EL (cell line): ENCODE measurements at regions not wholly inside any gene's neighbourhood (a gene's known extent, or its start where the extent isn't known, plus 50 kb on each side); places are given as distances from the start of the nearest gene placed in this dataset.

Experiments used
- DNase-seq: peaks from one replicate; pipeline ENCODE4 v3.0.0-alpha.2; 2016

- DNase-seq: no peak
These were observed 390.8 kb downstream of the SHANK2 start for GRCh38 chr11:70861559-70861958.

DNA sequence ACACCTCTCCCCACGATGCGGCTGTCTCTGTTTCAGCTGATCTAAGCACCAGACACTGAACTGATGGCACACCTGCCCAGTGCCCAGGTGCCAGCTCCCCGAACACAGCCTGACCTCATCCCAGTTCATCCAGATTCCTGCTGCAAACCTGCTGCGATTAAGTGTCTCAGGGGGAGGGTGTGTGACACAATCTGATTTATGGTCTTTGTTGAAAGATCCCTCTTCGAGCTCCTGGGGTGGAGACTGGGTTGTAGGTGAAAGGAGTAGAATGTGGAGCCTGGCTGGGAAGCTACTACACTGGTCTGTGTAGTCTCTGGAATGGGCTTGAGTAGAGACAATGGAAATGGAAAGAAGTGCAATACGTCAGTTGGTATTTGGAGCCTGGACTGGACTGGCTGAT lies 390.3 kb downstream of the SHANK2 start:
- DNase-seq: no peak

GRCh38 chr11:70863186-70863585 lies 389.2 kb downstream of the SHANK2 start:
- DNase-seq: no peak

DNA sequence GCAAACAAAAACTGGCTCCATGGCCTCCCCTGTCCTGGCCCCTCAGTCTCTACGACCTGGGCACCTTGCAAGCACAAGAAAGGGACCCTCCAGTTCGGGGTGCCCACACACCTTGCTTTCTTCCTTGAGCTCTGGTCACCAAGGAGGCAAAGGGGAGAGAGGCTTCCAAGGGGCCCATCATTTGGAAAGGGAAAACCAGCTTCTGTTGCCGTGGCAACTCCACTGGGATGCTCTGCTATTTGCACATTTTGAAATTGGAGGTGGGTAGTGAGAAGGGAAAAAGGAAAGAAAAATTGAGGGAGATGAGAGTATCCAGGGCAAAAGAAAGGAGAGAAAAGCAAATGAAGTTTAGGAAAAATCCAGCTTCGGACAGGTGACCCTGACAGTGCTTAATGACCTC lies 388.4 kb downstream of the SHANK2 start:
- no peak for DNase-seq

GRCh38 chr11:70865356-70865755 lies 387.0 kb downstream of the SHANK2 start:
- DNase-seq: no peak

GRCh38 chr11:70866834-70867233 lies 385.5 kb downstream of the SHANK2 start:
- no peak for DNase-seq

- no peak for DNase-seq
These were observed 384.9 kb downstream of the SHANK2 start for GRCh38 chr11:70867281-70868047.

DNA sequence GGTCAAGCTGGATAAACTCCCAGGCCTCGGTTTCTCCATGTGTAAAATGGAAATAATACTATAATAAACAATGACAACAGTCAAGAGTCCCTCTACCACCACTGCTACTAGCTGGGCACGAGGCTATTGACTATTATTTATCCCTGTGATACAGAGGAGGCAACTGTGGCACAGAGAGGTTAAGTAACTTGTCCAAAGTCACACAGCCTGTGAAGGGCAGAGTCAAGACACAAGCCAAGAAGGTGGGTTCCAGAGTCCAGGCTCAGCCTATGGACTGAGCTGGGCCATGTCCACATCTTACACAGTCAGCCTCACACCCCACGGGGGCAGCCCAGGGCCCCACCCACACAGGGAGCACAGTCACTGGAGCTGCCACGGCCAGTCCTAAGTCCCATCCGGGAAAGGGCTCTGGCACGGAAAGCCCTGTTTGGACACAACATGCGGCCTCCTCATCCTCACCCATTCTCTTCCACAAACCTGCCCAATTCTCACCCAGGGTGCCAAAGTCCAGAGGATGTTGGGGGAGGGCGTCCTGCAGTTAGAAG lies 384.0 kb downstream of the SHANK2 start:
- no peak for DNase-seq

DNA sequence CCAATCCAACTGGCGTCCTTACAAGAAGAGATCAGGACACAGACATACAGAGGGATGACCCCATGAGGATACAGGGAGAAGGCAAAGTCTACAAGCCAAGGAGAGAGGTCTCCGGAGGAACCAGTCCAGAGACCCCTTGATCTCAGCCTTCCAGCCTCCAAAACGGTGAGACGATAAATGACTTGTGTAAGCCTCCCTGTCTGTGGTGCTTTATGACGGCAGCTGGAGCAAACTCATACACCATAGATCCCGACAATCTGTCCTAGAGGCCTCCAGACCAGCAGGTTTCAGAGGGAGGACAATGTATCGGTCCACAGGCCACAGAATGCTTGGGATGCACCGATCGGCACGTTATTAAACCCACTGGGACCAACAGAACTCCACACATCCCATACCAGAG lies 383.3 kb downstream of the SHANK2 start:
- DNase-seq: no peak

- no peak for DNase-seq
These were observed 380.5 kb downstream of the SHANK2 start for GRCh38 chr11:70871881-70872280.

- no peak for DNase-seq
These were observed 380.1 kb downstream of the SHANK2 start for GRCh38 chr11:70872299-70872698.

GRCh38 chr11:70872955-70873735 lies 379.2 kb downstream of the SHANK2 start:
- no peak for DNase-seq

DNA sequence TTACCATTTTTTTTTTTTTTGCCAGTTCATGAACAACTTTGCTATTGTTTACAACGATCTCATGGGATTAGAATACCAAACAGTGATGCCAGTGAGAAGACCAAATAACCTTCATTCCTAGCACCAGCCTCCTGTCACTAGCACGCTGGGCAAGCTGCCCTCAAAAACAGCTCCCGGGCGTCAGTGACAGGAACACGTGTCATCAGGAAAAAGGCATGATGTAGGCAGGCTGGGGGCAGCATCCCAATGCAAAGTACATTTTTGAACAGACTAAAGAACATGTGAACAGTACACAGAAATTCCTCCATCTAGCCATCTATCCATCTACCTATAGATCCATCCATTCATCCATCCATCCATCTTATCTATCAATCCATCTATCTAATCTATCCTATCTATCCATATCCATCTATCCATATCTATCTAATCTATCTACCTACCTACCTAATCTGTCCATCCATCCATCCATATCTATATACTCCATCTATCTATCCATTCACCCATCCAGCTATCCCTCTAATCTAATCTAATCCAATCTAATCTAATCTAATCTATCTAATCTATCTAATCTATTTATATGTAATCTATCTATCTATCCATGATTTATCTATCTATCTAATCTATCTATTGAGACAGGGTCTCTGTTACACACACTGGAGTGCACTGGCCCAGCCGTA lies 378.5 kb downstream of the SHANK2 start:
- no peak for DNase-seq

DNA sequence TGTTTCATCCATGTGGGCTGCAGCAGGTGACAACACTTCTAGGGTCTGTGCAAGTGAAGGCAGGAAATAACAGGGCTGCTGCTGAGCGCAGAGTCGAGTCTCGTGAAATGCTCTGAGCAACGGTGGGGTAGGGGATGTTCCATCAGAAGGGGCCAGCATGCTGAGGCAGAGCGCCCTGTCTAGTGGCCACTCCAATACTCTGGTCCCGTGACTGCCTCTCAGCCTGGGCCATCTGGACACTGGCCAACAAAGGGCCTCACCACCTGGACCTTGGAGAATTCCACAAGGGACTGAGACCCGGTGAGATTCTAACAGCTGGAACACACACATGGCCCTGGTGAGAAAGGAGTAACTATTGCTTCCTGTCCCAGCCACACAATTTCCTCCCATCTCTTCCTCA lies 375.7 kb downstream of the SHANK2 start:
- DNase-seq: no peak

DNA sequence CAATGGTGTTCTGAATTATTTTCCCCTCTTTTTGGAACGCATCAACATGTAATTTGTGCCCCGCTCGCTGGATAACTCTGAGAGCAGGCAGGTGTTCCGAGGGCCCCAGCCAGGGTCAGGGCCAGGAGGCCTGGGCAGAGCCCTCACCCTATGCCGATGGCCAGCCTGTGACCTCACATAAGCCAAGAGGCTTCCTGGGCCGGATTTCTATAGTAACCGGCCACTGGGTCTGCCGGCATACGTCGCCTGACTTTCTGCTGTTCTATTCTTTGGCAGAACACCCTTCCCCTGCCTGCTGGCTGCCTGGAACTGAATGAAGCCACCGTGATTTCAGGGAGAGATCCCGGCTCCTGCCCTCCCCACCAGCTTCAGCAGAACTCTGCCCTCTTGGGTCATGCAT lies 375.2 kb downstream of the SHANK2 start:
- DNase-seq: no peak

DNA sequence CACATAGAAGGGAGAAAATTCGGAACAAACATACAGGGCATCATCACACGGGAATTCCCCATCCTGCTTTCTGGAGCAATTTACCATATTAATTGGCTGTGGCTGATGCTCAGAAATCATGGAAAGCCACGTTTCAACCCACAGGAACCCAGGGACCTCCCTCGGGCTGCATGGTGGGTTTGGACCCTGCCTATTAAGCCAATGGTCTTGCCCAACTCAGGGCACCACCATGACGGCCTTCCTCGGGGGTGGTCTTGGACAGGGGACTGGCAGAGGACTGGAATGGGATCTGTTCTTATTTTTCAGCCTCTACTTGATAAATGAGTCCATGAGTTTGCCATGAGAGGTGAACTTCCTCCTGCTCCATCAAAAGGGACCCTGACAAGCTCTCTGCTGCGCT lies 374.0 kb downstream of the SHANK2 start:
- no peak for DNase-seq

- no peak for DNase-seq
These were observed 372.6 kb downstream of the SHANK2 start for GRCh38 chr11:70879601-70880285.

- no peak for DNase-seq
These were observed 372.0 kb downstream of the SHANK2 start for GRCh38 chr11:70880416-70880815.

DNA sequence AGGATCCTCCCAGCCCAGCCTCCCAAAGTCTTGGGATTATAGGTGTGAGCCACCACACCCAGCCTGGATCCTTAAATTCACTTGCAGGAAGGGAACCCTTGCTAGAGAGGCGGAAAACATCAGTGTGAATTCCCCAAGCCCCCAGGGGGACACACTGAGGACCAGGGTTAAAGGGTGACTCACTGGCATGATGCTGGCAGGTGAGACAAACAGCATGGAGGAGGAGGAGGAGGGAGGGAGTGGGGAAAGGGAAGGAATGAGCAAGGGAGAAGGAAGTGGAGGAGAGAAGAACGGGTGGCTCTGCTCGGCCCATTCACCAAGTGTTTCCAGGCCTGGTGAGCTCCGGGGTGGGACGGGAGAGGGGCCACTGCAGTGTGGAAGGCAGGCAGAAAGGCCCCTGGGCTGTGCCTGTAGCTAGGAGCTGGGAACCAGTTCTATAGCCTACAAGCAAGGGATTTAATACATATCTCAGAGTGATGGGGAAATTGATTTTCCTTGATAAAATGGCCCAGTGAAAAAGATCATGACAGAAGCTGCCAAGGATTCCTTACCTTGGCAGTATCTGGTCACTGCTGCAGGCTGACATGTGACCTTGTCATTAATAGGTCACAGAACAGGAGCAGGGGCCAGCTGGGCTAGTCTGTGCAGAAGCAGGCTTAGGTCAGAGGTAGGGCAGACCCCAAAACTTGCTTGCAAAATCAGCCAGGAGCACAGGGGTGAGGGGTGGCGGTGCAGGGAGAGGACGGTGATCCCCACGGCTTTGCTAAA lies 370.2 kb downstream of the SHANK2 start:
- no peak for DNase-seq

- DNase-seq: no peak
These were observed 369.7 kb downstream of the SHANK2 start for GRCh38 chr11:70882716-70883085.

DNA sequence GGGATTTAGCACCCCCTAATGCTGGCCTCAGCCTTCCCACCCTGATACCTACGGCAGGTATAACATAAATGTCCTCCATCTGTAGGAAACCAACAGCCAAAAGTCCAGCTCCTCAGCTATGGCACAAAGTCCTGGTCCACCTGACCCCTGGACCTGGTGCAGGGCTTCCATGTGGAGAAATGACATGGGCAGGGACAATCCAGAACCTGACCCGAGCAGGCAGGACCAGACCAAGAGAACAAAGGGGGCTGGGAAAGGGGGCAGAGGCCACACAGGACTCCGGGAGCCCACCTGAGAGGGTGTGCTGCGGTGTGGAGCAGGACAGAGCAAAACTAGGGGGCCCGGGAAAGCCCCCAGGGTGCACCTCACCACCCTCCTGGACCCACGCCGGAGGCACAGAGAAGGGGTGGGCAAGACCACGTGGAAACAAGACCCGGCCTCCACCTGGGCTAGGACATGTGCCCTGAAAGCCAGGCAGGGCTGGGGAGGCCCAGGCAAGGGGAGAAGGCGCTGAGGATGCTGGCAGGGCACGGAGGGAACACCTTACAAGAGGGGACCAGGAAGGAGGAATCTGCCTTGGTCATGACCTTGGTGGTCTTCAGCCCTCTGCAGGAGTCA lies 368.9 kb downstream of the SHANK2 start:
- no peak for DNase-seq
